ENCODE measurements at regions not wholly inside any gene's neighbourhood (a gene's known extent, or its start where the extent isn't known, plus 50 kb on each side); places are given as distances from the start of the nearest gene placed in this dataset.
A peak's percentile ranks its signal among the peaks of the same experiment; 100 is the strongest.

GRCh38 chr10:4498711-4499251, 327.2 kb upstream of the AKR1E2 start:
- 25% methylated on average over 6 of the region's 6 CpGs for WGBS

GRCh38 chr10:4494551-4494950, 331.5 kb upstream of the AKR1E2 start:
- no peak for TF ChIP-seq POLR2AphosphoS5 (IDR thresholded peaks at IDR 0.05)
- Histone ChIP-seq H3K9me3 (no peaks in the 10 kb centered on the region), H3K36me3 (no peaks in the 10 kb centered on the region), H3K27me3 (no peaks in the 10 kb centered on the region), H3K4me3 (no peak overlapping the region), H3K4me1 (peaks cover 15% of the 10 kb centered on the region), H3K27ac (no peak overlapping the region)
- DNase-seq (ENCODE audit: low spot score in 2 of 2), result no peak
- 88% methylated on average over 2 of the region's 2 CpGs for WGBS

More at GRCh38 chr10:4498711-4499251, 327.2 kb upstream of the AKR1E2 start:
- Histone ChIP-seq H3K27ac (peak overlapping the region; percentile 78), H3K4me1 (peaks cover 15% of the 10 kb centered on the region), H3K4me3 (no peak overlapping the region), H3K27me3 (no peaks in the 10 kb centered on the region), H3K36me3 (no peaks in the 10 kb centered on the region), H3K9me3 (no peaks in the 10 kb centered on the region)
- no peak for TF ChIP-seq CTCF (IDR thresholded peaks at IDR 0.05)
- peak in 1 of 3 donors; percentile 28 for TF ChIP-seq POLR2AphosphoS5 (IDR thresholded peaks at IDR 0.05)
- TF ChIP-seq POLR2A (IDR thresholded peaks at IDR 0.05), result no peak
- peak; percentile 59 for TF ChIP-seq EP300 (IDR thresholded peaks at IDR 0.05)
- no peak for DNase-seq (ENCODE audit: low spot score in 2 of 2)

GRCh38 chr10:4492202-4492601, 333.8 kb upstream of the AKR1E2 start:
- no peak overlapping the region for H3K4me3 ChIP-seq
- H3K27ac ChIP-seq, result no peak overlapping the region
- no peaks in the 10 kb centered on the region for H3K9me3 ChIP-seq
- 90% methylated on average over 6 of the region's 6 CpGs for WGBS
- no peaks in the 10 kb centered on the region for H3K27me3 ChIP-seq
- H3K36me3 ChIP-seq, result no peaks in the 10 kb centered on the region
- TF ChIP-seq POLR2A (IDR thresholded peaks at IDR 0.05), result no peak
- no peak for TF ChIP-seq POLR2AphosphoS5 (IDR thresholded peaks at IDR 0.05)
- no peak for TF ChIP-seq CTCF (IDR thresholded peaks at IDR 0.05)
- TF ChIP-seq EP300 (IDR thresholded peaks at IDR 0.05), result no peak
- H3K4me1 ChIP-seq, result no peaks in the 10 kb centered on the region
- DNase-seq (ENCODE audit: low spot score in 2 of 2), result no peak

- no peak for TF ChIP-seq EP300 (IDR thresholded peaks at IDR 0.05)
- no peak for TF ChIP-seq CTCF (IDR thresholded peaks at IDR 0.05)
- TF ChIP-seq POLR2A (IDR thresholded peaks at IDR 0.05), result no peak
- TF ChIP-seq POLR2AphosphoS5 (IDR thresholded peaks at IDR 0.05), result no peak
- Histone ChIP-seq H3K36me3 (no peaks in the 10 kb centered on the region), H3K4me1 (no peaks in the 10 kb centered on the region), H3K9me3 (no peaks in the 10 kb centered on the region), H3K4me3 (no peak overlapping the region), H3K27ac (no peak overlapping the region), H3K27me3 (no peaks in the 10 kb centered on the region)
- no peak for DNase-seq (ENCODE audit: low spot score in 2 of 2)
- WGBS, result 50% methylated on average over 1 of the region's 1 CpG
These were observed 337.1 kb upstream of the AKR1E2 start for GRCh38 chr10:4488904-4489303.

- no peak for DNase-seq (ENCODE audit: low spot score in 2 of 2)
- TF ChIP-seq POLR2A (IDR thresholded peaks at IDR 0.05) (no peak), CTCF (IDR thresholded peaks at IDR 0.05) (no peak), POLR2AphosphoS5 (IDR thresholded peaks at IDR 0.05) (no peak)
- WGBS, result 92% methylated on average over 3 of the region's 3 CpGs
- H3K4me3 ChIP-seq, result no peak overlapping the region
- H3K36me3 ChIP-seq, result no peaks in the 10 kb centered on the region
- no peak overlapping the region for H3K27ac ChIP-seq
- no peaks in the 10 kb centered on the region for H3K27me3 ChIP-seq
- no peaks in the 10 kb centered on the region for H3K4me1 ChIP-seq
- no peaks in the 10 kb centered on the region for H3K9me3 ChIP-seq
These were observed 340.4 kb upstream of the AKR1E2 start for GRCh38 chr10:4485636-4486035.

GRCh38 chr10:4483811-4484210, 342.2 kb upstream of the AKR1E2 start:
- TF ChIP-seq POLR2A (IDR thresholded peaks at IDR 0.05), result no peak
- TF ChIP-seq CTCF (IDR thresholded peaks at IDR 0.05), result no peak
- TF ChIP-seq POLR2AphosphoS5 (IDR thresholded peaks at IDR 0.05), result no peak
- TF ChIP-seq EP300 (IDR thresholded peaks at IDR 0.05), result no peak
- H3K9me3 ChIP-seq, result no peaks in the 10 kb centered on the region
- no peaks in the 10 kb centered on the region for H3K36me3 ChIP-seq
- no peaks in the 10 kb centered on the region for H3K4me1 ChIP-seq
- no peak for DNase-seq (ENCODE audit: low spot score in 2 of 2)
- no peak overlapping the region for H3K4me3 ChIP-seq
- H3K27me3 ChIP-seq, result no peaks in the 10 kb centered on the region
- H3K27ac ChIP-seq, result no peak overlapping the region
- 57% methylated on average over 4 of the region's 4 CpGs for WGBS
